Caco-2 (cell line): ENCODE measurements at regions not wholly inside any gene's neighbourhood (a gene's known extent, or its start where the extent isn't known, plus 50 kb on each side); places are given as distances from the start of the nearest gene placed in this dataset.

Experiments
- BruUV-seq: library from RNA; stranded (reverse); fragments of 400-500 nt; replicated peaks from 2 replicates; lab custom pipeline; 2021; lab: Mats Ljungman, UMichigan
- CTCF ChIA-PET: fragments of 300-600 bp; sonication (Branson Sonifier 250); formaldehyde crosslinking; loops from one replicate; lab custom pipeline; 2022; ENCODE audit warnings: antibody characterized with exemption; lab: Charles Lee
- POLR2A ChIA-PET: fragments of 300-600 bp; sonication (Branson Sonifier 250); formaldehyde crosslinking; loops from one replicate; lab custom pipeline; 2022; ENCODE audit warnings: antibody characterized with exemption; lab: Charles Lee
- DNase-seq, 2 experiments: peaks; one replicate each; pipeline versions ENCODE4 v3.0.0 to v3.0.0-alpha.2; 2020 to 2022
- H3K27me3 ChIP-seq: replicated peaks from 2 replicates; pipeline ENCODE4 v1.6.0; 2011; ENCODE audit warnings: low read length; ENCODE audit not compliant: control insufficient read depth, insufficient read depth
- H3K36me3 ChIP-seq: 2 replicates; pipeline ENCODE4 v1.5.1; 2011; ENCODE audit warnings: low read length; ENCODE audit not compliant: control insufficient read depth, insufficient read depth
- H3K4me1 ChIP-seq: fragments of 250-450 bp; sonication (Bioruptor Pico); 2 replicates; pipeline ENCODE4 v1.5.1; 2020; ENCODE audit warnings: mild to moderate bottlenecking
- H3K4me3 ChIP-seq: 2 replicates; pipeline ENCODE4 v1.5.1; 2011; ENCODE audit warnings: low read depth, mild to moderate bottlenecking, control low read depth, low read length
- H3K9me3 ChIP-seq: fragments of 250-450 bp; sonication (Bioruptor Pico); 2 replicates; pipeline ENCODE4 v1.5.1; 2020; ENCODE audit warnings: mild to moderate bottlenecking, moderate library complexity
- H3K27ac Mint-ChIP-seq: one replicate; pipeline ENCODE4 v1.8.0; 2022; ENCODE audit warnings: mixed read lengths; ENCODE audit not compliant: unreplicated experiment
- H3K27me3 Mint-ChIP-seq: one replicate; pipeline ENCODE4 v1.8.0; 2022; ENCODE audit warnings: mixed read lengths; ENCODE audit not compliant: insufficient read depth, unreplicated experiment
- H3K36me3 Mint-ChIP-seq: one replicate; pipeline ENCODE4 v1.8.0; 2022; ENCODE audit warnings: mild to moderate bottlenecking, mixed read lengths; ENCODE audit not compliant: insufficient read depth, unreplicated experiment
- H3K4me1 Mint-ChIP-seq: one replicate; pipeline ENCODE4 v1.8.0; 2022; ENCODE audit warnings: low read depth, mixed read lengths; ENCODE audit not compliant: unreplicated experiment
- H3K4me3 Mint-ChIP-seq: one replicate; pipeline ENCODE4 v1.8.0; 2022; ENCODE audit warnings: mild to moderate bottlenecking, moderate library complexity, mixed read lengths; ENCODE audit not compliant: unreplicated experiment
- H3K9me3 Mint-ChIP-seq: one replicate; pipeline ENCODE4 v1.8.0; 2022; ENCODE audit warnings: mixed read lengths; ENCODE audit not compliant: unreplicated experiment
- intact Hi-C: fragments of 100-400 bp; cut with micrococcal nuclease; formaldehyde crosslinking; loops from one replicate; pipeline ENCODE4 v1.10.0; 2022; ENCODE audit not compliant: unreplicated experiment
- TF ChIP-seq, protein P1 (sequence below), 2 experiments: fragments of 200-600 bp in 1 of 2; IDR thresholded peaks; 1 replicate in 1 of 2; 2 replicates in 1 of 2; pipeline versions ENCODE4 v1.5.1 to v1.8.0; 2011 to 2022; ENCODE audit warnings: antibody characterized with exemption in 1 of 2, control low read depth in 1 of 2, inconsistent platforms in 1 of 2, low read depth in 1 of 2, low read length in 1 of 2, mild to moderate bottlenecking in 1 of 2, moderate library complexity in 1 of 2; ENCODE audit not compliant: insufficient read depth in 1 of 2, severe bottlenecking in 1 of 2, unreplicated experiment in 1 of 2

DNA sequence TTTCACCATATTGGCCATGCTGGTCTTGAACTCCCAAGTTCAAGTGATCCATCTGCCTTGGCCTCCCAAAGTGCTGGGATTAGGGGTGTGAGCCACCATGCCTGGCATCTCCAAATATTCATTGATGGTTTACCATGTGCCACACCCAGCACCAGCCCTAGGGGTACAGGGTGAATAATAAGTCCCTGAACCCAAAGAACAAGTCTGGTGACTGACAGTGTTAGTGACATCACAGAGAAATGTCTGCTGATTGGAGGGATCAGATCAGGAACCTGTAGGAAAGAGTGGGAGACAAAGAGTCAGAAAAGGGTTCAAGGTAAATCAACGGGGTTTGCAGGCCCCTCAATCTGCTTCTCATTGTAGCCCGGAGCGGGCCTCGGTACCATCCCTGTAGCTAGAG, 118.4 kb upstream of the NABP1 start:
- ChIA-PET CTCF (no interaction called here), POLR2A (interaction anchor here (1.0 kb wide), 1 partner anchor 118 kb away, joined by 4 read pairs; the partner anchor contains the start of gene NABP1)
- H3K4me1 Mint-ChIP-seq = peaks cover 34% of the 10 kb centered on the region
- peaks cover 10% of the 10 kb centered on the region for H3K9me3 Mint-ChIP-seq
- BruUV-seq = no TSS peak
- TF ChIP-seq, protein P1, sequence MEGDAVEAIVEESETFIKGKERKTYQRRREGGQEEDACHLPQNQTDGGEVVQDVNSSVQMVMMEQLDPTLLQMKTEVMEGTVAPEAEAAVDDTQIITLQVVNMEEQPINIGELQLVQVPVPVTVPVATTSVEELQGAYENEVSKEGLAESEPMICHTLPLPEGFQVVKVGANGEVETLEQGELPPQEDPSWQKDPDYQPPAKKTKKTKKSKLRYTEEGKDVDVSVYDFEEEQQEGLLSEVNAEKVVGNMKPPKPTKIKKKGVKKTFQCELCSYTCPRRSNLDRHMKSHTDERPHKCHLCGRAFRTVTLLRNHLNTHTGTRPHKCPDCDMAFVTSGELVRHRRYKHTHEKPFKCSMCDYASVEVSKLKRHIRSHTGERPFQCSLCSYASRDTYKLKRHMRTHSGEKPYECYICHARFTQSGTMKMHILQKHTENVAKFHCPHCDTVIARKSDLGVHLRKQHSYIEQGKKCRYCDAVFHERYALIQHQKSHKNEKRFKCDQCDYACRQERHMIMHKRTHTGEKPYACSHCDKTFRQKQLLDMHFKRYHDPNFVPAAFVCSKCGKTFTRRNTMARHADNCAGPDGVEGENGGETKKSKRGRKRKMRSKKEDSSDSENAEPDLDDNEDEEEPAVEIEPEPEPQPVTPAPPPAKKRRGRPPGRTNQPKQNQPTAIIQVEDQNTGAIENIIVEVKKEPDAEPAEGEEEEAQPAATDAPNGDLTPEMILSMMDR (IDR thresholded peaks at IDR 0.05; ENCODE audit: insufficient read depth in 1 of 2, low read depth in 1 of 2, low read length in 1 of 2, severe bottlenecking in 1 of 2, unreplicated experiment in 1 of 2) = no peak
- H3K27ac Mint-ChIP-seq = no peak overlapping the region
- H3K9me3 ChIP-seq = no peaks in the 10 kb centered on the region
- no peak overlapping the region for H3K4me3 ChIP-seq
- no peaks in the 10 kb centered on the region for H3K27me3 ChIP-seq
- no peaks in the 10 kb centered on the region for H3K36me3 Mint-ChIP-seq
- H3K4me3 Mint-ChIP-seq = no peak overlapping the region
- H3K4me1 ChIP-seq = peaks cover 22% of the 10 kb centered on the region
- intact Hi-C loops = no loop called here
- no peaks in the 10 kb centered on the region for H3K27me3 Mint-ChIP-seq
- DNase-seq = no peak
- H3K36me3 ChIP-seq = no peaks in the 10 kb centered on the region

DNA sequence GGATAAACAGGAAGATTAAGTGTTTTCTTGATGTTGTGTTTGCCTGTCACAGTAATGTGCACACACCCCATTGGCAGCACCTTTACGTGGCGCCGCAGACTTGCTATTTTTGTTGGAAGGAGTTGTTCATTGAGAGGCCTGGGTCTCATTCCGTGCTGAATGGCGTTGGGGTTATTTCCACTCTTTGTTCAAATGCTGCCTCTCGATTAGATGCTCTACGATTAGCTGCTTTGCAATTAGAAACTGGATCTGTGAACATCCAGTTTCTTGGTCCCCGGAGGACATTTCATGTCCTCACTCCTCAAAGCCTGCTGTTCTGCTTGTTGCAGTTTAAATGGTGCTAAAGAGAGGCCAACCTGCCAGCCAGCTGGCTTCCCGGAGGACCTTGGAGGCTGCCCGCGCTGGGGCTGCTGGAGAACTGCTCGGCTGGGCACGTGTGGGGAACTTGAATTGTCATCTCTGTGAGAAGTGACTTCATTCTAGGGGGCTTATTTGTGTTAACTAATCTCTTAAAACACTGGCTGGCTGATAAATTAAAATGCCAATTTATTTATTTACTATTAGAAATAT, 117.4 kb upstream of the NABP1 start:
- TF ChIP-seq, protein P1 (IDR thresholded peaks at IDR 0.05; ENCODE audit: insufficient read depth in 1 of 2, low read depth in 1 of 2, low read length in 1 of 2, severe bottlenecking in 1 of 2, unreplicated experiment in 1 of 2) = no peak
- Mint-ChIP-seq H3K27me3 (no peaks in the 10 kb centered on the region), H3K9me3 (peaks cover 10% of the 10 kb centered on the region), H3K36me3 (no peaks in the 10 kb centered on the region), H3K4me3 (no peak overlapping the region), H3K27ac (no peak overlapping the region), H3K4me1 (peaks cover 38% of the 10 kb centered on the region)
- H3K9me3 ChIP-seq = no peaks in the 10 kb centered on the region
- ChIA-PET POLR2A (interaction anchor here (1.0 kb wide), 1 partner anchor 117 kb away, joined by 4 read pairs; the partner anchor contains the start of gene NABP1), CTCF (no interaction called here)
- peaks cover 27% of the 10 kb centered on the region for H3K4me1 ChIP-seq
- no TSS peak for BruUV-seq
- H3K36me3 ChIP-seq = no peaks in the 10 kb centered on the region
- no peak for DNase-seq
- no peak overlapping the region for H3K4me3 ChIP-seq
- no peaks in the 10 kb centered on the region for H3K27me3 ChIP-seq
- intact Hi-C loops = no loop called here

DNA sequence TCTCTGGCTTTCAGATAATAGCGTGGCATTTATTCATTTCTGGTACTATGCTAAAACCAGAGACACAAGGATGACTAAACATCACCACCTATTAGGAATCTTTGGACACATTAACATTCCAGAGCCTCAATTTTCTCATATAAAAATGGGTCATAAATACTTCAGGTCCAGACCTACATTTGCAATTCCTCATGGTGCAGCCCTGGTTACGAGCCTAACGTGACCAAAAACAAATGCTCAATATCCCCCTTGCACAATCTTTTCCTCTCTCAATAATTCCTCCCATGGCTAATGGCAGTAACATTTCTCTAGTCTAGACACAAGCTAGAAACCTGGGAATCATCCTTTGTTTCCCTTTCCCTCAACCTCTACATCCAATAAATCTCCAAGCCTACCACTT, 112.8 kb upstream of the NABP1 start:
- Mint-ChIP-seq H3K9me3 (no peaks in the 10 kb centered on the region), H3K27me3 (no peaks in the 10 kb centered on the region), H3K4me3 (peak overlapping the region; percentile 72), H3K36me3 (no peaks in the 10 kb centered on the region), H3K27ac (peak overlapping the region; percentile 92), H3K4me1 (peaks cover 38% of the 10 kb centered on the region)
- DNase-seq = peak in 1 of 2 experiments; percentile 29
- POLR2A ChIA-PET = interaction anchor here (1.0 to 1.3 kb wide), 2 partner anchors 112 to 126 kb away, joined by 9 to 10 read pairs; no protein-coding TSS in a partner anchor
- no peak overlapping the region for H3K4me3 ChIP-seq
- no peaks in the 10 kb centered on the region for H3K9me3 ChIP-seq
- intact Hi-C loops = loop anchor here (5.0 kb wide), 1 partner anchor 302 kb away; no protein-coding TSS in a partner anchor
- BruUV-seq = TSS peak; percentile 96
- H3K27me3 ChIP-seq = no peaks in the 10 kb centered on the region
- peaks cover 48% of the 10 kb centered on the region for H3K4me1 ChIP-seq
- no peaks in the 10 kb centered on the region for H3K36me3 ChIP-seq
- CTCF ChIA-PET = interaction anchor here (1.4 kb wide), 1 partner anchor 126 kb away, joined by 13 read pairs; no protein-coding TSS in a partner anchor
- TF ChIP-seq, protein P1 (IDR thresholded peaks at IDR 0.05; ENCODE audit: insufficient read depth in 1 of 2, low read depth in 1 of 2, low read length in 1 of 2, severe bottlenecking in 1 of 2, unreplicated experiment in 1 of 2) = no peak
